A549 (cell line): ENCODE measurements at regions not wholly inside any gene's neighbourhood (a gene's known extent, or its start where the extent isn't known, plus 50 kb on each side); places are given as distances from the start of the nearest gene placed in this dataset.
"Not testable (repeated sequence)": the region's sequence is repeated elsewhere in the genome, so short reads cannot be mapped to it uniquely, and the experiment has no call there.

ENCODE experiments used
- ATAC-seq, 2 experiments: fragments of 200-7000 bp in 1 of 2; fragments of >200 bp in 1 of 2; cut with Nextera tagmentation in 1 of 2; cut with Tn5 transposase in 1 of 2; 3 replicates each; pipeline versions ENCODE4 v1.8.0 to v1.9.1; 2018 to 2020; ENCODE audit warnings: mild to moderate bottlenecking in 1 of 2, moderate library complexity in 1 of 2
- CTCF ChIA-PET: fragments of 300-600 bp; sonication (Branson Sonifier 250); formaldehyde crosslinking; extraction: SDS; loops from one replicate; lab custom pipeline; 2021; ENCODE audit warnings: antibody characterized with exemption, inconsistent platforms; lab: Yijun Ruan, JAX
- POLR2A ChIA-PET: fragments of 350-600 bp; formaldehyde crosslinking; extraction: SDS; loops from one replicate; lab custom pipeline; 2021; ENCODE audit warnings: antibody characterized with exemption, inconsistent platforms; lab: Yijun Ruan, JAX
- DNase-seq, 2 experiments: peaks; one replicate each; pipeline versions ENCODE4 v3.0.0 to v3.0.0-alpha.2; 2011 to 2016; ENCODE audit warnings: low read depth in 1 of 2, low spot score in 1 of 2
- FAIRE-seq: peaks from 2 replicates; lab custom pipeline; 2011; peaks lifted over from hg19 to GRCh38; lab: Jason Lieb, UNC
- H3K27ac ChIP-seq, 2 experiments: fragments of >200 bp; sonication (Bioruptor Twin); formaldehyde crosslinking; 3 replicates each; pipeline ENCODE4 v1.5.1; 2016 to 2017
- H3K4me1 ChIP-seq: fragments of >200 bp; sonication (Bioruptor Twin); formaldehyde crosslinking; 3 replicates; pipeline ENCODE4 v1.6.1; 2016
- H3K4me2 ChIP-seq: fragments of >200 bp; sonication (Bioruptor Twin); formaldehyde crosslinking; 3 replicates; pipeline ENCODE4 v1.6.1; 2016
- H3K4me3 ChIP-seq: fragments of >200 bp; sonication (Bioruptor Twin); formaldehyde crosslinking; 3 replicates; pipeline ENCODE4 v1.5.1; 2016
- H3K9me3 ChIP-seq: fragments of >200 bp; sonication (Bioruptor Twin); formaldehyde crosslinking; 3 replicates; pipeline ENCODE4 v1.6.1; 2016
- WGBS: methylation state at CpG from one replicate; pipeline ENCODE4 v1.1.6; 2017; ENCODE audit errors: missing lambda C conversion rate; 5-methylcytosine and 5-hydroxymethylcytosine counted together

- FAIRE-seq, POLR2A ChIA-PET, ATAC-seq, H3K27ac ChIP-seq, CTCF ChIA-PET, H3K4me1 ChIP-seq, DNase-seq, H3K9me3 ChIP-seq, H3K4me3 ChIP-seq, H3K4me2 ChIP-seq: not testable (repeated sequence)
- WGBS = 21% methylated on average over 5 of the region's 5 CpGs
Observed at GRCh38 chr7:65177041-65177440, 170.6 kb upstream of the ERV3-1 start.

GRCh38 chr7:65150105-65150504 lies 143.6 kb upstream of the ERV3-1 start:
- ATAC-seq, POLR2A ChIA-PET, DNase-seq, H3K9me3 ChIP-seq, H3K4me2 ChIP-seq, CTCF ChIA-PET, H3K4me3 ChIP-seq, FAIRE-seq, H3K27ac ChIP-seq, H3K4me1 ChIP-seq: not testable (repeated sequence)
- WGBS = no CpG with 5 or more reads among the region's 3 CpGs

DNA sequence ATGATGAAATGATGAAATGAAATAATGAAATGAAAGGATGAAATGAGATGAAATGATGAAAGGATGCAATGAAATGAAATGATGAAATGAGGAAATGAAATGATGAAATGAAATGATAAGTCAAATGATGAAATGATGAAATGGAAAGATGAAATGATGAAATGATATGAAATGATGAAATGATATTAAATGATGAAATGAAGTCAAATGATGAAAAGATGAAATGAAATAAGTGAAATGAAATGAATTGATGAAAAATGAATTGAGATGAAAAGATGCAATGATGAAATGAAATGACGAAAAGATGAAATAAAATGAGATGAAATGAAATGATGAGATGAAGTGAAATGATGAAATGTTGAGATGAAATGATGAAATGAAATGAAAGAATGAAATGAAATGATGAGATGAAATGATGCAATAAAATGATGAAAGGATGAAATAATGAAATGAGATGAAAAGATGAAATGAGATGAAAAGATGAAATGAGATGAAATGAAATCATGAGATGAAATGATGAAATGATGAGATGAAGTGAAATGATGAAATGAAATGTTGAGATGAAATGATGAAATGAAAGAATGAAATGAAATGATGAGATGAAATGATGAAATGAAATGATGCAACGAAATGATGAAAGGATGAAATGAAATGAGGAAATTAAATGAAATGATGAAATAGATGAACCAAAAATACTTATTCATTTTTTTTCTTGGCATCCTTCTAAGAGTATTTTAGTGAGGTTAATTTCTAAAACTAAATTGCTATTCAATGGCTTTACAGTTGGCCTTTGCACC lies 139.8 kb upstream of the ERV3-1 start:
- 26% methylated on average over 2 of the region's 2 CpGs for WGBS
- H3K4me1 ChIP-seq, H3K4me2 ChIP-seq, DNase-seq, ATAC-seq, H3K9me3 ChIP-seq, CTCF ChIA-PET, H3K27ac ChIP-seq, FAIRE-seq, POLR2A ChIA-PET, H3K4me3 ChIP-seq: not testable (repeated sequence)

- FAIRE-seq, ATAC-seq, H3K9me3 ChIP-seq, POLR2A ChIA-PET, H3K4me2 ChIP-seq, DNase-seq, H3K4me1 ChIP-seq, H3K4me3 ChIP-seq, H3K27ac ChIP-seq, CTCF ChIA-PET: not testable (repeated sequence)
Observed at GRCh38 chr7:65145710-65146109, 139.2 kb upstream of the ERV3-1 start.

- H3K9me3 ChIP-seq, CTCF ChIA-PET, H3K4me3 ChIP-seq, DNase-seq, POLR2A ChIA-PET, H3K4me2 ChIP-seq, FAIRE-seq, ATAC-seq, H3K27ac ChIP-seq, H3K4me1 ChIP-seq: not testable (repeated sequence)
- 0% methylated on average over 1 of the region's 1 CpG for WGBS
Observed at GRCh38 chr7:65145008-65145407, 138.5 kb upstream of the ERV3-1 start.

GRCh38 chr7:65144557-65144956 lies 138.1 kb upstream of the ERV3-1 start:
- H3K9me3 ChIP-seq, H3K4me1 ChIP-seq, DNase-seq, H3K4me2 ChIP-seq, H3K4me3 ChIP-seq, H3K27ac ChIP-seq, FAIRE-seq, CTCF ChIA-PET, POLR2A ChIA-PET, ATAC-seq: not testable (repeated sequence)
- 3% methylated on average over 2 of the region's 2 CpGs for WGBS

GRCh38 chr7:65144119-65144518 lies 137.6 kb upstream of the ERV3-1 start:
- DNase-seq, FAIRE-seq, H3K4me3 ChIP-seq, H3K9me3 ChIP-seq, CTCF ChIA-PET, ATAC-seq, H3K4me1 ChIP-seq, H3K27ac ChIP-seq, H3K4me2 ChIP-seq, POLR2A ChIA-PET: not testable (repeated sequence)
- 11% methylated on average over 2 of the region's 2 CpGs for WGBS

- H3K4me3 ChIP-seq, H3K9me3 ChIP-seq, H3K4me1 ChIP-seq, H3K27ac ChIP-seq, ATAC-seq, DNase-seq, H3K4me2 ChIP-seq, POLR2A ChIA-PET, CTCF ChIA-PET, FAIRE-seq: not testable (repeated sequence)
- 63% methylated on average over 4 of the region's 6 CpGs for WGBS
Observed at GRCh38 chr7:65141894-65142293, 135.4 kb upstream of the ERV3-1 start.

DNA sequence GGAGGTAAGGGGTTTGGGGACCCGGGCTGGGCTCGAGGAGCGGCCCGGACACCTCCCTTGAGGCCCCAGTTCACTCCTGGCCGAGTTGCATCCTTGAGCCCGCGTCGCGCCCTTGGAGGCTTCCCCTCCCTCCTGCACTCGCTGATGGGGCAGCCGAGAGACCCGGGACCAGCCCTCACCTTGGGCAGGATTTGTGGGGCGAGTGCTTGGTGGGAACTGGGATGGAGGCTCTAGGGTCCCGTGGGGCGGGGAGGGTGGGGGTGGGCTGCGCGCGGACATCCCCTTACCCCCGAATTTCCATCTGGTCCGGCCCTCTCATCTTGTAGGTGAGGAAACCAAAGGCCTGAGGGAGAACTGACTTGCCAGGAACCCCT lies 134.9 kb upstream of the ERV3-1 start:
- H3K4me2 ChIP-seq, ATAC-seq, DNase-seq, POLR2A ChIA-PET, H3K4me1 ChIP-seq, FAIRE-seq, CTCF ChIA-PET, H3K4me3 ChIP-seq, H3K27ac ChIP-seq, H3K9me3 ChIP-seq: not testable (repeated sequence)
- no CpG with 5 or more reads among the region's 20 CpGs for WGBS

DNA sequence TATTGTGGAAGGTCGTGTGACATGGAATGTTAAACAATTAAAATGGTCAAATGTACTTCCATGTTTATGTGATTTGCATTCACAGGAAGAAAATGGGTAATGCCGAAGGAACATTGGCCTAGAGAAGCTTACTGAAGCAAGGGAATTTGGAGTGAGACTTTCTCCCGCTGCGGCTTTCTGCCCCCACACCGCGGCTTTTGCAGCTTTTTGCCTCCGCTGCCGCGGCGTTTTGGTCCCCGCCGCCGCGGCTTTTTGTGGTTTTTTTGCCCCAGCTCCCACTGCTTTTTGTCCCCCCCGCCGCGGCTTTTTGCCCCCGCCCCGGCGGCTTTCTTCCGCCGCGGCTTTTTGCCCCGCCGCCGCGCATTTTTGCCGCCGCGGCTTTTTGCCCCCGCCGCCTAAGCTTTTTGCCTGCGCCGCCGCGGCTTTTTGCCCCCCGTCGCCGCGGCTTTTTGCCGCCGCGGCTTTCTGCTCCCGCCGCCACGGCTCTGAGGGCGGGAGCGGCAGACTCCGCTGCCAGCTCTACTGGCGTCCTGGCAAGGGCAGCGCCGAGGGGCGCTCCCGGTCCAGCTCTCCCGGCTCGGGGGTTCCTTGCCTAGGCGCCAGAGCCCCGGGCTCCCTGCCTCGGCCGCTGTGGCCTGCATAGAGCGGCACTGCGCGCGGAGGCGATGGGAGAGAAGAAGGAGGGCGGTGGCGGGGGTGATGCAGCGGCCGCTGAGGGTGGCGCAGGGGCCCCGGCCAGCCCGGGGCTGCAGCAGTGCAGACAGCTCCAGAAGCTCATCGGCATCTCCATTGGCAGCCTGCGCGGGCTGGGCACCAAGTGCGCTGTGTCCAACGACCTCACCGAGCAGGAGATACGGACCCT lies 134.3 kb upstream of the ERV3-1 start:
- FAIRE-seq, POLR2A ChIA-PET, CTCF ChIA-PET, H3K4me3 ChIP-seq, H3K4me2 ChIP-seq, H3K4me1 ChIP-seq, H3K9me3 ChIP-seq, DNase-seq, ATAC-seq, H3K27ac ChIP-seq: not testable (repeated sequence)
- WGBS = no CpG with 5 or more reads among the region's 79 CpGs

DNA sequence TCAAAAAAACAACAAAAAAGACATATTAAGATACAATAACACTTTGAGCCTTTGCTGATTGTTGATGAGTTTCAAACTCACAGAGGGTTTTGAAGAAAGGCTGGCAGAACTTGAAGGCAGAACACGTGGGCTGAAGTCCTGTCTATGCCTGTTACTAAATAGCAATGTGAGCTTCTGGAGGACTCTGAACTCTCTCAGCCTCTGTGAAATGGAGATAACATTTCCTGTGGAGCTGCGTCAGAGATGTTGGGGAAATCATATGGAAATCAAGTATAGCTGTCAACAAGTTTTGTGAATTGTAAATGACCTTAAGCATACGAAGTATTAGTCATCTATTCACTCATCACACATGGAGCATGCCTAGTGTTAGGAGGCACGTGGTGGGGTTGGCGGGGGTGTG lies 130.4 kb upstream of the ERV3-1 start:
- H3K4me2 ChIP-seq, H3K9me3 ChIP-seq, DNase-seq, POLR2A ChIA-PET, H3K4me3 ChIP-seq, ATAC-seq, H3K4me1 ChIP-seq, CTCF ChIA-PET, H3K27ac ChIP-seq, FAIRE-seq: not testable (repeated sequence)
- WGBS = no CpG with 5 or more reads among the region's 5 CpGs
